GM18909 (cell line): ENCODE measurements at regions not wholly inside any gene's neighbourhood (a gene's known extent, or its start where the extent isn't known, plus 50 kb on each side); places are given as distances from the start of the nearest gene placed in this dataset.
"Not testable (repeated sequence)": the region's sequence is repeated elsewhere in the genome, so short reads cannot be mapped to it uniquely, and the experiment has no call there.

Experiments used
- ATAC-seq: cut with Tn5 transposase; IDR thresholded peaks from one replicate; pipeline ENCODE4 v1.9.1; 2021; ENCODE audit warnings: mild to moderate bottlenecking; ENCODE audit not compliant: unreplicated experiment, poor library complexity

- ATAC-seq = no peak
Observed at GRCh38 chr1:244155661-244156060, 104.6 kb downstream of the ZBTB18 start.

- ATAC-seq = not testable (repeated sequence)
Observed at GRCh38 chr1:244156617-244157016, 105.5 kb downstream of the ZBTB18 start.

- ATAC-seq = no peak
Observed at GRCh38 chr1:244157731-244158438, 106.8 kb downstream of the ZBTB18 start.

GRCh38 chr1:244159646-244160045, 108.6 kb downstream of the ZBTB18 start:
- ATAC-seq = no peak

- no peak for ATAC-seq
Observed at GRCh38 chr1:244160455-244161235, 109.6 kb downstream of the ZBTB18 start.

GRCh38 chr1:244161236-244161510, 110.1 kb downstream of the ZBTB18 start:
- no peak for ATAC-seq

GRCh38 chr1:244162786-244163530, 111.9 kb downstream of the ZBTB18 start:
- no peak for ATAC-seq

GRCh38 chr1:244163861-244164510, 112.9 kb downstream of the ZBTB18 start:
- ATAC-seq = no peak

- no peak for ATAC-seq
Observed at GRCh38 chr1:244164511-244164890, 113.4 kb downstream of the ZBTB18 start.

- no peak for ATAC-seq
Observed at GRCh38 chr1:244165021-244165420, 113.9 kb downstream of the ZBTB18 start.

GRCh38 chr1:244165701-244166100, 114.6 kb downstream of the ZBTB18 start:
- no peak for ATAC-seq

- no peak for ATAC-seq
Observed at GRCh38 chr1:244171241-244171985, 120.3 kb downstream of the ZBTB18 start.

- ATAC-seq = no peak
Observed at GRCh38 chr1:244173240-244173639, 122.2 kb downstream of the ZBTB18 start.

GRCh38 chr1:244173769-244174168, 122.7 kb downstream of the ZBTB18 start:
- no peak for ATAC-seq

- ATAC-seq = no peak
Observed at GRCh38 chr1:244174922-244175521, 123.9 kb downstream of the ZBTB18 start.

- ATAC-seq = no peak
Observed at GRCh38 chr1:244176201-244176600, 125.1 kb downstream of the ZBTB18 start.

GRCh38 chr1:244180256-244180655, 129.2 kb downstream of the ZBTB18 start:
- no peak for ATAC-seq

- ATAC-seq = no peak
Observed at GRCh38 chr1:244181867-244182266, 130.8 kb downstream of the ZBTB18 start.

GRCh38 chr1:244183037-244183436, 132.0 kb downstream of the ZBTB18 start:
- no peak for ATAC-seq

GRCh38 chr1:244186372-244186771, 135.3 kb downstream of the ZBTB18 start:
- no peak for ATAC-seq
